Keratinocyte (primary cell): ENCODE measurements at regions not wholly inside any gene's neighbourhood (a gene's known extent, or its start where the extent isn't known, plus 50 kb on each side); places are given as distances from the start of the nearest gene placed in this dataset.

Experiments
- DNase-seq: peaks from one replicate; pipeline ENCODE4 v3.0.0-alpha.2; 2011; ENCODE audit warnings: low read depth, missing footprints, low spot score
- FAIRE-seq: peaks from 2 replicates; lab custom pipeline; 2011; peaks lifted over from hg19 to GRCh38; lab: Jason Lieb, UNC
- H2AFZ ChIP-seq: 2 replicates; pipeline ENCODE4 v1.6.0; 2012; ENCODE audit warnings: low read length, control low read depth, inconsistent platforms; ENCODE audit not compliant: control insufficient read depth
- H3K27ac ChIP-seq: 2 replicates; pipeline ENCODE4 v1.5.1; 2011; ENCODE audit warnings: low read length; ENCODE audit not compliant: control insufficient read depth, insufficient read depth
- H3K27me3 ChIP-seq: 3 replicates; pipeline ENCODE4 v1.6.0; 2011; ENCODE audit warnings: low read length; ENCODE audit not compliant: control insufficient read depth, insufficient read depth; ENCODE audit errors: extremely low read depth
- H3K36me3 ChIP-seq, 2 experiments: 2 replicates in 1 of 2; 3 replicates in 1 of 2; pipeline ENCODE4 v1.5.1; 2011; ENCODE audit warnings: low read length in 2 of 2, mild to moderate bottlenecking in 1 of 2; ENCODE audit not compliant: control insufficient read depth in 2 of 2, insufficient read depth in 2 of 2; ENCODE audit errors: extremely low read depth in 1 of 2
- H3K4me1 ChIP-seq: 3 replicates; pipeline ENCODE4 v1.5.1; 2011; ENCODE audit warnings: low read length; ENCODE audit not compliant: control insufficient read depth, insufficient read depth; ENCODE audit errors: extremely low read depth
- H3K4me2 ChIP-seq: 3 replicates; pipeline ENCODE4 v1.6.0; 2011; ENCODE audit warnings: low read depth, low read length; ENCODE audit not compliant: control insufficient read depth, insufficient read depth; ENCODE audit errors: extremely low read depth
- H3K4me3 ChIP-seq, 3 experiments: fragments of 200-600 bp in 1 of 3; sonication (generic) in 1 of 3; 2 replicates in 2 of 3; 3 replicates in 1 of 3; pipeline ENCODE4 v1.5.1; 2011 to 2016; ENCODE audit warnings: low read length in 3 of 3, mild to moderate bottlenecking in 3 of 3, control low read depth in 2 of 3, inconsistent platforms in 1 of 3, low read depth in 1 of 3, mixed read lengths in 1 of 3, mixed run types in 1 of 3, moderate library complexity in 1 of 3; ENCODE audit not compliant: control insufficient read depth in 2 of 3, insufficient read depth in 2 of 3; ENCODE audit errors: extremely low read depth in 1 of 3
- H3K79me2 ChIP-seq: 2 replicates; pipeline ENCODE4 v1.6.0; 2012; ENCODE audit warnings: low read length; ENCODE audit not compliant: control insufficient read depth, insufficient read depth
- H3K9ac ChIP-seq: 3 replicates; pipeline ENCODE4 v1.6.0; 2011; ENCODE audit warnings: low read length; ENCODE audit not compliant: control insufficient read depth, insufficient read depth; ENCODE audit errors: extremely low read depth
- H3K9me1 ChIP-seq: 3 replicates; pipeline ENCODE4 v1.6.0; 2011; ENCODE audit warnings: low read length; ENCODE audit not compliant: control insufficient read depth, insufficient read depth; ENCODE audit errors: extremely low read depth
- H3K9me3 ChIP-seq: 2 replicates; pipeline ENCODE4 v1.5.1; 2012; ENCODE audit warnings: low read depth, low read length; ENCODE audit not compliant: control insufficient read depth
- H4K20me1 ChIP-seq: 3 replicates; pipeline ENCODE4 v1.6.0; 2011; ENCODE audit warnings: low read length; ENCODE audit not compliant: control insufficient read depth, insufficient read depth; ENCODE audit errors: extremely low read depth
- EZH2 ChIP-seq: IDR thresholded peaks from one replicate; pipeline ENCODE4 v1.6.1; 2012; ENCODE audit warnings: inconsistent platforms, mild to moderate bottlenecking, low read length, moderate library complexity
- dilution Hi-C: fragments of 300-500 bp; cut with MboI; formaldehyde crosslinking; loops from one replicate; pipeline ENCODE4 v1.7.0; 2020; ENCODE audit warnings: low sequenced_read_pairs; ENCODE audit not compliant: extremely low pct_ligation_motif_present
- TF ChIP-seq, protein P1 (sequence below), 3 experiments: IDR thresholded peaks in 1 of 3; conservative IDR thresholded peaks in 1 of 3; optimal IDR thresholded peaks in 1 of 3; 2 replicates in 2 of 3; 3 replicates in 1 of 3; pipeline versions ENCODE3 to v1.5.1; 2011; ENCODE audit warnings: low read length in 3 of 3, mild to moderate bottlenecking in 3 of 3, moderate library complexity in 2 of 3, control low read depth in 1 of 3, inconsistent platforms in 1 of 3; ENCODE audit not compliant: insufficient read depth in 2 of 3; ENCODE audit errors: extremely low read depth in 1 of 3

DNA sequence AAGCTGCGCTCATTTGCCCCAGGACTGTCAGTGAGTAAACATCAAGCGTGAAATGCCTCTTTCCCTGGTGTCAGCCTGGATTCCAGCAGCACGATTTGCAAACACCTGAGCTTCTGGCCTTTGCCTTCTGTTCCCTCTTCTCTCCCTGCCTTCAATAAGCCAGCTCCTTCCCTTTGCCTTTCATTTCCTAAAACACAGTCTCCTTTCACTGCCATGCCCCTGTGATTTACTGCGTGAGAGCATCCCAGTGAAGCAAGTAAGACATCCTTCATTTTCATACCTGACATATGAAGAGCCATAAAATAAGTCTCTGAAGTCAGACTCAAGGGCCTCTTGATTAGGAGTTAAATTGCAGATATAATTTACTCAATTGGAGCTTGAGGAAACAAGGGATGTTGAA, 681.8 kb downstream of the TYW1 start:
- Histone ChIP-seq H3K4me1 (no peaks in the 10 kb centered on the region), H4K20me1 (no peaks in the 10 kb centered on the region)

DNA sequence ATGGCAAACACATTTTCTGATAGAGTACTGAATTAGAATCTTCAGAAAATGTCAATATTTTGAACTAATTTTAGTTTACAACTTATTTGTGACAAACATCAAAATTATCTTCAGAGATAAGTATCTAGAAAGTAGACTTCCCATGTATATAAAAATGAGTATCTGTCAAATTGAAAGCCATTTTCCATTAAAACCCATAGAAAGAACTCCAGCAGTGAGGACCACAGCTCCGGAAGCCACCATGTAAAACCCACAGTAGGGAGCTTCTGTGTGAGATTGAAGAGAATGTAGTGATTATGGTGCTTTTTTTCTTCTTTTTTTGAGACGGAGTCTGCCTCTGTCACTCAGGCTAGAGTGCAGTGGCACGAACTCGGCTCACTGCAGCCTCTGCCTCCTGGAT, 687.0 kb downstream of the TYW1 start:
- Histone ChIP-seq H3K9ac (no peak overlapping the region), H3K9me3 (no peaks in the 10 kb centered on the region), H3K4me1 (no peaks in the 10 kb centered on the region), H4K20me1 (no peaks in the 10 kb centered on the region), H3K27ac (no peak overlapping the region), H3K9me1 (no peaks in the 10 kb centered on the region), H3K27me3 (no peaks in the 10 kb centered on the region), H3K79me2 (no peaks in the 10 kb centered on the region), H3K4me2 (no peak overlapping the region), H2AFZ (no peak overlapping the region), H3K36me3 (no peaks in the 10 kb centered on the region), H3K4me3 (no peak overlapping the region)
- DNase-seq: no peak
- dilution Hi-C loops: no loop called here
- TF ChIP-seq, protein P1, sequence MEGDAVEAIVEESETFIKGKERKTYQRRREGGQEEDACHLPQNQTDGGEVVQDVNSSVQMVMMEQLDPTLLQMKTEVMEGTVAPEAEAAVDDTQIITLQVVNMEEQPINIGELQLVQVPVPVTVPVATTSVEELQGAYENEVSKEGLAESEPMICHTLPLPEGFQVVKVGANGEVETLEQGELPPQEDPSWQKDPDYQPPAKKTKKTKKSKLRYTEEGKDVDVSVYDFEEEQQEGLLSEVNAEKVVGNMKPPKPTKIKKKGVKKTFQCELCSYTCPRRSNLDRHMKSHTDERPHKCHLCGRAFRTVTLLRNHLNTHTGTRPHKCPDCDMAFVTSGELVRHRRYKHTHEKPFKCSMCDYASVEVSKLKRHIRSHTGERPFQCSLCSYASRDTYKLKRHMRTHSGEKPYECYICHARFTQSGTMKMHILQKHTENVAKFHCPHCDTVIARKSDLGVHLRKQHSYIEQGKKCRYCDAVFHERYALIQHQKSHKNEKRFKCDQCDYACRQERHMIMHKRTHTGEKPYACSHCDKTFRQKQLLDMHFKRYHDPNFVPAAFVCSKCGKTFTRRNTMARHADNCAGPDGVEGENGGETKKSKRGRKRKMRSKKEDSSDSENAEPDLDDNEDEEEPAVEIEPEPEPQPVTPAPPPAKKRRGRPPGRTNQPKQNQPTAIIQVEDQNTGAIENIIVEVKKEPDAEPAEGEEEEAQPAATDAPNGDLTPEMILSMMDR (optimal IDR thresholded peaks at IDR 0.05 in 1 of 3, IDR thresholded peaks at IDR 0.05 in 1 of 3, conservative IDR thresholded peaks at IDR 0.05 in 1 of 3; ENCODE audit: extremely low read depth in 1 of 3, insufficient read depth in 2 of 3, low read length in 3 of 3): no peak
- TF ChIP-seq EZH2: no peak
- no peak for FAIRE-seq

More for the DNA sequence above, 681.8 kb downstream of the TYW1 start:
- Histone ChIP-seq H3K9me3 (peaks cover 3% of the 10 kb centered on the region), H3K9ac (no peak overlapping the region), H2AFZ (no peak overlapping the region), H3K4me2 (no peak overlapping the region), H3K36me3 (no peaks in the 10 kb centered on the region), H3K27me3 (no peaks in the 10 kb centered on the region), H3K79me2 (no peaks in the 10 kb centered on the region), H3K9me1 (no peaks in the 10 kb centered on the region), H3K4me3 (no peak overlapping the region), H3K27ac (no peak overlapping the region)
- dilution Hi-C loops: no loop called here
- TF ChIP-seq EZH2: no peak
- TF ChIP-seq, protein P1 (optimal IDR thresholded peaks at IDR 0.05 in 1 of 3, IDR thresholded peaks at IDR 0.05 in 1 of 3, conservative IDR thresholded peaks at IDR 0.05 in 1 of 3; ENCODE audit: extremely low read depth in 1 of 3, insufficient read depth in 2 of 3, low read length in 3 of 3): no peak
- DNase-seq (no peak), FAIRE-seq (no peak)
